Endothelial cell of umbilical vein (primary cell): ENCODE measurements at regions not wholly inside any gene's neighbourhood (a gene's known extent, or its start where the extent isn't known, plus 50 kb on each side); places are given as distances from the start of the nearest gene placed in this dataset.

Source experiments
- BruUV-seq: library from RNA; stranded (reverse); fragments of 400-500 nt; replicated peaks from 2 replicates; lab custom pipeline; 2021; lab: Mats Ljungman, UMichigan
- CTCF ChIA-PET: fragments of 300-600, 350-600 bp; sonication (Branson Sonifier 250); formaldehyde crosslinking; loops from one replicate; lab custom pipeline; 2021; ENCODE audit warnings: antibody characterized with exemption, inconsistent platforms; lab: Charles Lee
- POLR2A ChIA-PET: fragments of 300-600, 350-600 bp; sonication (Branson Sonifier 250); formaldehyde crosslinking; loops from one replicate; lab custom pipeline; 2021; ENCODE audit warnings: antibody characterized with exemption, inconsistent platforms; lab: Charles Lee
- DNase-seq: peaks from one replicate; pipeline ENCODE4 v3.0.0-alpha.2; 2011; ENCODE audit warnings: low read depth, low spot score
- FAIRE-seq: peaks from 2 replicates; lab custom pipeline; 2011; peaks lifted over from hg19 to GRCh38; lab: Jason Lieb, UNC
- H2AFZ ChIP-seq: 2 replicates; pipeline ENCODE4 v1.6.0; 2012; ENCODE audit warnings: low read depth, low read length, control low read depth, inconsistent platforms
- H3K27ac ChIP-seq: 2 replicates; pipeline ENCODE4 v1.5.1; 2011; ENCODE audit warnings: low read depth, mild to moderate bottlenecking, control low read depth, low read length, moderate library complexity; ENCODE audit not compliant: insufficient read depth
- H3K27me3 ChIP-seq, 2 experiments: 2 replicates each; pipeline versions ENCODE4 v1.6.0 to v1.6.1; 2011; ENCODE audit warnings: low read length in 2 of 2, mixed read lengths in 1 of 2; ENCODE audit not compliant: control insufficient read depth in 2 of 2, insufficient read depth in 2 of 2
- H3K36me3 ChIP-seq, 2 experiments: 2 replicates in 1 of 2; 3 replicates in 1 of 2; pipeline ENCODE4 v1.5.1; 2011; ENCODE audit warnings: low read length in 2 of 2, mild to moderate bottlenecking in 1 of 2, moderate library complexity in 1 of 2; ENCODE audit not compliant: control insufficient read depth in 2 of 2, insufficient read depth in 2 of 2; ENCODE audit errors: extremely low read depth in 1 of 2
- H3K4me1 ChIP-seq: 3 replicates; pipeline ENCODE4 v1.5.1; 2011; ENCODE audit warnings: mild to moderate bottlenecking, low read length; ENCODE audit not compliant: control insufficient read depth, insufficient read depth; ENCODE audit errors: extremely low read depth
- H3K4me2 ChIP-seq: 2 replicates; pipeline ENCODE4 v1.6.1; 2011; ENCODE audit warnings: low read length, control low read depth, mixed read lengths; ENCODE audit not compliant: insufficient read depth
- H3K4me3 ChIP-seq, 3 experiments: fragments of 200-600 bp in 1 of 3; sonication (generic), shearing (Covaris generic) in 1 of 3; replicated peaks in 1 of 3; 2 replicates each; pipeline ENCODE4 v1.5.1; 2011 to 2016; ENCODE audit warnings: control low read depth in 3 of 3, low read length in 3 of 3, mild to moderate bottlenecking in 2 of 3, inconsistent platforms in 1 of 3, low read depth in 1 of 3, moderate library complexity in 1 of 3; ENCODE audit not compliant: insufficient read depth in 1 of 3
- H3K79me2 ChIP-seq: 2 replicates; pipeline ENCODE4 v1.6.0; 2012; ENCODE audit warnings: low read length, inconsistent platforms; ENCODE audit not compliant: control insufficient read depth, insufficient read depth
- H3K9ac ChIP-seq: replicated peaks from 2 replicates; pipeline ENCODE3; 2011; ENCODE audit warnings: low read length, control low read depth; ENCODE audit not compliant: insufficient read depth; ENCODE audit errors: extremely low read depth
- H3K9me1 ChIP-seq: replicated peaks from 3 replicates; pipeline ENCODE4 v1.6.0; 2011; ENCODE audit warnings: mild to moderate bottlenecking, low read length; ENCODE audit not compliant: control insufficient read depth, insufficient read depth; ENCODE audit errors: extremely low read depth
- H3K9me3 ChIP-seq: replicated peaks from 2 replicates; pipeline ENCODE4 v1.5.1; 2012; ENCODE audit warnings: low read length, inconsistent platforms; ENCODE audit not compliant: control insufficient read depth, insufficient read depth
- H4K20me1 ChIP-seq: replicated peaks from 2 replicates; pipeline ENCODE3; 2011; ENCODE audit warnings: mild to moderate bottlenecking, low read length; ENCODE audit not compliant: control insufficient read depth, insufficient read depth; ENCODE audit errors: extremely low read depth
- EZH2 ChIP-seq: IDR thresholded peaks from 2 replicates; pipeline ENCODE4 v1.6.1; 2012; ENCODE audit warnings: borderline replicate concordance, low read depth, mild to moderate bottlenecking, moderate library complexity, low read length, inconsistent platforms; ENCODE audit not compliant: severe bottlenecking
- FOS ChIP-seq: IDR thresholded peaks from 2 replicates; pipeline ENCODE4 v1.6.1; 2011; ENCODE audit warnings: mild to moderate bottlenecking, low read length, moderate library complexity, borderline replicate concordance; ENCODE audit not compliant: insufficient read depth
- GATA2 ChIP-seq: IDR thresholded peaks from 2 replicates; pipeline ENCODE4 v1.7.0; 2011; ENCODE audit warnings: low read depth, mild to moderate bottlenecking, moderate library complexity, mixed read lengths, low read length; ENCODE audit not compliant: insufficient read length, insufficient read depth
- JUN ChIP-seq: IDR thresholded peaks from 2 replicates; pipeline ENCODE4 v1.6.1; 2011; ENCODE audit warnings: borderline replicate concordance, low read depth; ENCODE audit not compliant: insufficient read length, insufficient read depth
- MYC ChIP-seq: IDR thresholded peaks from one replicate; pipeline ENCODE4 v1.6.1; 2011; ENCODE audit warnings: mild to moderate bottlenecking, low read depth, low read length
- POLR2A ChIP-seq: IDR thresholded peaks from 2 replicates; pipeline ENCODE4 v1.6.1; 2012; ENCODE audit warnings: low read depth, mild to moderate bottlenecking, control low read depth, low read length
- POLR2AphosphoS5 ChIP-seq: IDR thresholded peaks from 2 replicates; pipeline ENCODE4 v1.6.1; 2012; ENCODE audit warnings: low read depth, mild to moderate bottlenecking, control low read depth, low read length, moderate library complexity; ENCODE audit not compliant: insufficient read depth
- dilution Hi-C: fragments of 300-500 bp; cut with MboI; formaldehyde crosslinking; loops from one replicate; pipeline ENCODE4 v1.15.0; 2019; ENCODE audit warnings: low sequenced_read_pairs; ENCODE audit not compliant: extremely low pct_ligation_motif_present
- intact Hi-C: fragments of 100-400 bp; cut with micrococcal nuclease; formaldehyde crosslinking; loops from one replicate; pipeline ENCODE4 v1.10.0; 2022
- TF ChIP-seq, protein P1 (sequence below): IDR thresholded peaks from 2 replicates; pipeline ENCODE4 v1.6.1; 2011; ENCODE audit not compliant: insufficient read depth, insufficient read length
- TF ChIP-seq, protein P2 (sequence below), 2 donors: IDR thresholded peaks; 1 replicate in 1 of 2; 2 replicates in 1 of 2; pipeline ENCODE4 v1.5.1; 2011; ENCODE audit warnings: low read length in 2 of 2, mild to moderate bottlenecking in 2 of 2, moderate library complexity in 2 of 2, control low read depth in 1 of 2, inconsistent platforms in 1 of 2, low read depth in 1 of 2; ENCODE audit not compliant: insufficient read depth in 1 of 2; ENCODE audit errors: extremely low read depth in 1 of 2

DNA sequence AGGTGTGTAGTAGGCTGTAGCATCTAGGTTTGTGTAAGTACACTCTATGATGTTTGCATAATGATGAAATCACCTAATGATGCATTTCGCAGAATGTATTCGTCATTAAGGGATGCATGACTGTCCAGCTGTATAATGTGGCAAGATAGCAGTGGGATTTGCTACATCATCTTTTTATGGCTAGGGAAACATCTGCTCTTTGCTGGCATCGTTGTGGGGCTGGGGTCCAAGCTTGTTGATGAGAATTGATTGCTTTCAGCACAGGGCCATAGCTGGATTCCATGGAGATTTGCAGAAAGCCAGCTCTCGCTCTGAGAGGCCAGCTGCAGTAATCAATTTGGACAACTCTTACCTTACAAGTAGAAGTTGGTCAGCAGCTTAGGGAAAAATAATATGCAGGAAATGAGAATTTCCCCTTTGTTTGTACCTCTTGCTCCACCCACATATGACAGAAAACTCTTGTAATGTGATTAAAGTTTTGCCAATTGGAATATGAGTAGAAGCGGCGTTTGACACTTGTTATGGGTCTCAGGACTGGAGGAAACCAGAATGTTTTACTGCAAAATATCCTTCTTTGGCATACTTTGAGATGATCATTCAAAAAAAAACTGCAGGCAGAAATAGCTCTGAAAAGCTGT lies 310.5 kb downstream of the RAPGEF2 start:
- CTCF ChIA-PET: interaction anchor here (1.3 kb wide), 1 partner anchor 15 kb away, joined by 3 read pairs; no protein-coding TSS in a partner anchor
- no peaks in the 10 kb centered on the region for H3K4me1 ChIP-seq

DNA sequence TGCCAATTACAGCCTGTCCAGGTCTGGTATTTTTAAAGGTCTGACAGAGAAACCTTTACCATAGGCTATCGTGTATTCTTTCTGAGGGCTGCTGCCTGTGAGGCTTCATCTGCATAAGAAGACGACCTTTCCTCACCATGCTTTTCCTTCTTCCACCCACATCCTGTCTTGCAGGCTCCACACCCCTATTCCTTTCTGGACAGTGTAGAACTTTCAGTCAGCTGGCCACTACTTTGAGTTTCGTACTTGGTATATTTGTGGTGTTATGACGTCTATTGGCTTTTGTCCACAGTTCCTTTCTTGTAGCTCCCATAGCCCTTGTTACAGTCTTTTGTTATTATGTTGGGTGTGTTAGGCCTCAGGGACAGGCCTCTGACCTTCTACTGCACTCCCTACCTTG lies 311.4 kb downstream of the RAPGEF2 start:
- Histone ChIP-seq H3K4me1 (no peaks in the 10 kb centered on the region), H3K4me2 (no peak overlapping the region), H2AFZ (no peak overlapping the region), H3K79me2 (no peaks in the 10 kb centered on the region), H3K27ac (no peak overlapping the region), H3K36me3 (no peaks in the 10 kb centered on the region), H3K9ac (no peak overlapping the region), H3K27me3 (no peaks in the 10 kb centered on the region), H4K20me1 (no peaks in the 10 kb centered on the region), H3K9me3 (no peaks in the 10 kb centered on the region), H3K4me3 (no peak overlapping the region), H3K9me1 (no peaks in the 10 kb centered on the region)
- ChIA-PET POLR2A (no interaction called here), CTCF (interaction anchor here (1.3 kb wide), 1 partner anchor 16 kb away, joined by 3 read pairs; no protein-coding TSS in a partner anchor)
- no TSS peak for BruUV-seq
- TF ChIP-seq POLR2A (no peak), MYC (no peak), POLR2AphosphoS5 (no peak), JUN (no peak), GATA2 (no peak), FOS (no peak)
- TF ChIP-seq, protein P1, sequence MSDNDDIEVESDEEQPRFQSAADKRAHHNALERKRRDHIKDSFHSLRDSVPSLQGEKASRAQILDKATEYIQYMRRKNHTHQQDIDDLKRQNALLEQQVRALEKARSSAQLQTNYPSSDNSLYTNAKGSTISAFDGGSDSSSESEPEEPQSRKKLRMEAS: no peak
- TF ChIP-seq, protein P2, sequence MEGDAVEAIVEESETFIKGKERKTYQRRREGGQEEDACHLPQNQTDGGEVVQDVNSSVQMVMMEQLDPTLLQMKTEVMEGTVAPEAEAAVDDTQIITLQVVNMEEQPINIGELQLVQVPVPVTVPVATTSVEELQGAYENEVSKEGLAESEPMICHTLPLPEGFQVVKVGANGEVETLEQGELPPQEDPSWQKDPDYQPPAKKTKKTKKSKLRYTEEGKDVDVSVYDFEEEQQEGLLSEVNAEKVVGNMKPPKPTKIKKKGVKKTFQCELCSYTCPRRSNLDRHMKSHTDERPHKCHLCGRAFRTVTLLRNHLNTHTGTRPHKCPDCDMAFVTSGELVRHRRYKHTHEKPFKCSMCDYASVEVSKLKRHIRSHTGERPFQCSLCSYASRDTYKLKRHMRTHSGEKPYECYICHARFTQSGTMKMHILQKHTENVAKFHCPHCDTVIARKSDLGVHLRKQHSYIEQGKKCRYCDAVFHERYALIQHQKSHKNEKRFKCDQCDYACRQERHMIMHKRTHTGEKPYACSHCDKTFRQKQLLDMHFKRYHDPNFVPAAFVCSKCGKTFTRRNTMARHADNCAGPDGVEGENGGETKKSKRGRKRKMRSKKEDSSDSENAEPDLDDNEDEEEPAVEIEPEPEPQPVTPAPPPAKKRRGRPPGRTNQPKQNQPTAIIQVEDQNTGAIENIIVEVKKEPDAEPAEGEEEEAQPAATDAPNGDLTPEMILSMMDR (IDR thresholded peaks at IDR 0.05; ENCODE audit: extremely low read depth in 1 of 2, insufficient read depth in 1 of 2, low read depth in 1 of 2, low read length in 2 of 2): no peak
- DNase-seq (no peak), FAIRE-seq (no peak)
- dilution Hi-C loops (no loop called here), intact Hi-C loops (no loop called here)

More for the DNA sequence above, 310.5 kb downstream of the RAPGEF2 start:
- Histone ChIP-seq H3K4me3 (no peak overlapping the region), H3K27ac (no peak overlapping the region), H3K9ac (no peak overlapping the region), H2AFZ (no peak overlapping the region), H3K4me2 (no peak overlapping the region), H3K36me3 (no peaks in the 10 kb centered on the region), H3K27me3 (no peaks in the 10 kb centered on the region), H3K9me3 (no peaks in the 10 kb centered on the region), H3K79me2 (no peaks in the 10 kb centered on the region), H3K9me1 (no peaks in the 10 kb centered on the region), H4K20me1 (no peaks in the 10 kb centered on the region)
- POLR2A ChIA-PET: no interaction called here
- FAIRE-seq (no peak), DNase-seq (no peak)
- BruUV-seq: no TSS peak
- intact Hi-C loops: no loop called here
- TF ChIP-seq JUN: no peak
- TF ChIP-seq EZH2: no peak
- TF ChIP-seq MYC: no peak
- no peak for TF ChIP-seq FOS
- TF ChIP-seq POLR2A: no peak
- TF ChIP-seq, protein P1: no peak
- no peak for TF ChIP-seq POLR2AphosphoS5
- dilution Hi-C loops: no loop called here
